ENCODE measurements at regions not wholly inside any gene's neighbourhood (a gene's known extent, or its start where the extent isn't known, plus 50 kb on each side); places are given as distances from the start of the nearest gene placed in this dataset.

DNA sequence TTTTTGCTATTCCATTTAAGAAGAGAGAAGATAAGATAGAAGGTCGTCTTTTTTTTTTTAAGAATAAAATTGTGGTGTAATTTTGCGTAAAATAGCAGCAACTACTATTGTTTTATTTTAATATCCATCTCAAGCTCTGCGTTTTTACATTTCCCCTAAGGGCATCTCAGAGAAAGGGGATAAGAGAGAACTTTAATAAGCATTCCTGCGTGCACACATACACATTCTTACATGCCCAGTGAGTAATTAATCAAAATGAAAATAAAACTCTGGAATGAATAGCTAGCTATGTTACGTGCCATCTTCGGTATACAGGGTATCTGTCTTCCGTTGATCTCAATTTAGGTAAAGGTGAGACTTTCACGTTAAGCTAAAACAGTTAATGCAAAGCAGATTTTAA lies 200.3 kb upstream of the TENM3 start:
- TF ChIP-seq, protein P1, sequence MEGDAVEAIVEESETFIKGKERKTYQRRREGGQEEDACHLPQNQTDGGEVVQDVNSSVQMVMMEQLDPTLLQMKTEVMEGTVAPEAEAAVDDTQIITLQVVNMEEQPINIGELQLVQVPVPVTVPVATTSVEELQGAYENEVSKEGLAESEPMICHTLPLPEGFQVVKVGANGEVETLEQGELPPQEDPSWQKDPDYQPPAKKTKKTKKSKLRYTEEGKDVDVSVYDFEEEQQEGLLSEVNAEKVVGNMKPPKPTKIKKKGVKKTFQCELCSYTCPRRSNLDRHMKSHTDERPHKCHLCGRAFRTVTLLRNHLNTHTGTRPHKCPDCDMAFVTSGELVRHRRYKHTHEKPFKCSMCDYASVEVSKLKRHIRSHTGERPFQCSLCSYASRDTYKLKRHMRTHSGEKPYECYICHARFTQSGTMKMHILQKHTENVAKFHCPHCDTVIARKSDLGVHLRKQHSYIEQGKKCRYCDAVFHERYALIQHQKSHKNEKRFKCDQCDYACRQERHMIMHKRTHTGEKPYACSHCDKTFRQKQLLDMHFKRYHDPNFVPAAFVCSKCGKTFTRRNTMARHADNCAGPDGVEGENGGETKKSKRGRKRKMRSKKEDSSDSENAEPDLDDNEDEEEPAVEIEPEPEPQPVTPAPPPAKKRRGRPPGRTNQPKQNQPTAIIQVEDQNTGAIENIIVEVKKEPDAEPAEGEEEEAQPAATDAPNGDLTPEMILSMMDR (conservative IDR thresholded peaks at IDR 0.05; ENCODE audit: low read depth, low read length), result no peak
- TF ChIP-seq EZH2 (IDR thresholded peaks at IDR 0.05; ENCODE audit: borderline replicate concordance, low read depth, low read length, poor library complexity, severe bottlenecking), result no peak
- Histone ChIP-seq H3K4me1 (ENCODE audit: insufficient read depth, low read length, poor library complexity, severe bottlenecking) (no peaks in the 10 kb centered on the region), H3K4me3 (ENCODE audit: low read depth, low read length, poor library complexity, severe bottlenecking) (no peak overlapping the region), H3K27ac (ENCODE audit: low read depth, low read length, poor library complexity, severe bottlenecking) (no peak overlapping the region), H3K9me3 (ENCODE audit: low read depth, low read length, poor library complexity, severe bottlenecking) (no peaks in the 10 kb centered on the region), H3K36me3 (ENCODE audit: insufficient read depth, low read length, poor library complexity, severe bottlenecking) (no peaks in the 10 kb centered on the region), H3K27me3 (replicated peaks; ENCODE audit: insufficient read depth, low read depth, low read length, poor library complexity) (peaks cover 19% of the 10 kb centered on the region)
- intact Hi-C loops (cut with micrococcal nuclease; ENCODE audit: unreplicated experiment), result no loop called here
- DNase-seq (ENCODE audit: low spot score), result no peak
- POLR2A ChIA-PET (ENCODE audit: low non-redundant PET), result no interaction called here
- BruUV-seq (replicated peaks), result no TSS peak
- CTCF ChIA-PET, result no interaction called here

DNA sequence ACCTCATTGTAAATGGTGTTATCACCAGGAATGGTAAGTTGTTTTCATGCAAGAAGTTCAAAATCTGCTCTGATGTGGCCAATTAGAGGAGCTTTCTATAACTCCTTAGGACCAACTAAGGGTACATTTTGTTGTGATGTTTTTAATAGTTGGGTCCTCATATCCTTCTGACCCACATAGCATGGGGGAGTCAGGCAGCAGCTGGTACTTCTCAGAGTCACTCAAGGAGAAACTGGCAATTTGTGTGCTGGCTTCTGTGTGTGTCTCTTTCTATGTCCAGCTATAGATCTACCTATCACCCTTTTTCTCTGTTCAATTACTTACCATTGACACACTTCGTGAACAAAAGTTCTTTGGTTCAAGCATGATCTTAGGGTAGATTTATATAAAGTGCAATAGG lies 194.3 kb upstream of the TENM3 start:
- H3K36me3 ChIP-seq (ENCODE audit: insufficient read depth, low read length, poor library complexity, severe bottlenecking), result no peaks in the 10 kb centered on the region
- intact Hi-C loops (cut with micrococcal nuclease; ENCODE audit: unreplicated experiment), result no loop called here
- no TSS peak for BruUV-seq (replicated peaks)
- TF ChIP-seq EZH2 (IDR thresholded peaks at IDR 0.05; ENCODE audit: borderline replicate concordance, low read depth, low read length, poor library complexity, severe bottlenecking), result no peak
- TF ChIP-seq, protein P1 (conservative IDR thresholded peaks at IDR 0.05; ENCODE audit: low read depth, low read length), result no peak
- no peak for DNase-seq (ENCODE audit: low spot score)
- no peak overlapping the region for H3K4me3 ChIP-seq (ENCODE audit: low read depth, low read length, poor library complexity, severe bottlenecking)
- POLR2A ChIA-PET (ENCODE audit: low non-redundant PET), result no interaction called here
- no peak overlapping the region for H3K27ac ChIP-seq (ENCODE audit: low read depth, low read length, poor library complexity, severe bottlenecking)
- CTCF ChIA-PET, result no interaction called here
- no peaks in the 10 kb centered on the region for H3K4me1 ChIP-seq (ENCODE audit: insufficient read depth, low read length, poor library complexity, severe bottlenecking)
- H3K27me3 ChIP-seq (replicated peaks; ENCODE audit: insufficient read depth, low read depth, low read length, poor library complexity), result no peaks in the 10 kb centered on the region
- no peaks in the 10 kb centered on the region for H3K9me3 ChIP-seq (ENCODE audit: low read depth, low read length, poor library complexity, severe bottlenecking)

DNA sequence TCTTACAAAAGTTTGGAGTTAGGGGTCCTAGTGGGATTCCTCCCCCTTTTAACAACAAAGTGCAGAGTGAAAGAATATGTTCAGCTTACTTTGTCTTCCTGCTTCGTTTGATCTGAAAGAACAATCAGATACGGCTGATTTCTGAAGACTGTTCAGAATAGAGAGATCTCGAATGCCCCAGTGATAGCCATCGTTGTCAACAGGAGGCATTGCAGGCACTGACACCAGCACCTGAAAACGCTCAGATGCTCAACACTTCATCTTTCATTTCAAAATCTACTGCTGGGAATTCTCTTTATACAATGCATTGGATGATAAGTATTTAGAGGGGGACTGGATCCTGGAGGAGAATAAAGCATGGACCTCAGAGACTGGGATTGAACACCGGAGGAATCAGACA lies 186.3 kb upstream of the TENM3 start:
- intact Hi-C loops (cut with micrococcal nuclease; ENCODE audit: unreplicated experiment), result no loop called here
- TF ChIP-seq, protein P1 (conservative IDR thresholded peaks at IDR 0.05; ENCODE audit: low read depth, low read length), result no peak
- TF ChIP-seq EZH2 (IDR thresholded peaks at IDR 0.05; ENCODE audit: borderline replicate concordance, low read depth, low read length, poor library complexity, severe bottlenecking), result no peak
- no peaks in the 10 kb centered on the region for H3K9me3 ChIP-seq (ENCODE audit: low read depth, low read length, poor library complexity, severe bottlenecking)
- H3K4me3 ChIP-seq (ENCODE audit: low read depth, low read length, poor library complexity, severe bottlenecking), result no peak overlapping the region
- no peaks in the 10 kb centered on the region for H3K4me1 ChIP-seq (ENCODE audit: insufficient read depth, low read length, poor library complexity, severe bottlenecking)
- no peak for DNase-seq (ENCODE audit: low spot score)
- H3K27me3 ChIP-seq (replicated peaks; ENCODE audit: insufficient read depth, low read depth, low read length, poor library complexity), result no peaks in the 10 kb centered on the region
- BruUV-seq (replicated peaks), result no TSS peak
- POLR2A ChIA-PET (ENCODE audit: low non-redundant PET), result no interaction called here
- CTCF ChIA-PET, result no interaction called here
- H3K36me3 ChIP-seq (ENCODE audit: insufficient read depth, low read length, poor library complexity, severe bottlenecking), result no peaks in the 10 kb centered on the region
- H3K27ac ChIP-seq (ENCODE audit: low read depth, low read length, poor library complexity, severe bottlenecking), result no peak overlapping the region
